GM19239 (cell line): ENCODE measurements at regions not wholly inside any gene's neighbourhood (a gene's known extent, or its start where the extent isn't known, plus 50 kb on each side); places are given as distances from the start of the nearest gene placed in this dataset.

Experiments
- DNase-seq: peaks from one replicate; pipeline ENCODE4 v3.0.0; 2011; ENCODE audit warnings: low spot score; ENCODE audit not compliant: insufficient read length
- FAIRE-seq: peaks from 2 replicates; lab custom pipeline; 2011; peaks lifted over from hg19 to GRCh38; lab: Jason Lieb, UNC

- no peak for DNase-seq
- FAIRE-seq, result no peak
Measured at GRCh38 chr10:128512767-128513166, 386.5 kb upstream of the MKI67 start.

GRCh38 chr10:128514536-128514935 lies 388.3 kb upstream of the MKI67 start:
- DNase-seq, result no peak
- no peak for FAIRE-seq

DNA sequence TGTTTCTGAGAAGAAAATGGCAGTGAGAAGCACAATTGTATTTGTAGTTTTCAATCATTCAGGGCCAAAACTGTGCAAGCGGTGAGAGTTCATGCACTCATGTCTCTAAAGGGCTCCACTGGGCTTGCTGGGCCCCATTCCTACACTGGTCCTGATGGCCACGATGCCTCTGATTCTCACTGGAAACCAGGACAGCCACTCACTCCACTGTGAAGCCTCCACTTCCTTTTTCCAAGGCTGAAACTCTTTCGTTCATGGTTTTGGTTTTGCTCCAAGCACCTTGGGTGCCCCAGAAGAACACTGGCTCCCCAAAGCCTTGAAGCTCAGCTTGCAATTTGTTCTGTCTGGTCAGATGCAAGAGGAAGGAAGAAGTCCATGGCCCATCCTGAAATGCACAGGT lies 390.0 kb upstream of the MKI67 start:
- DNase-seq (no peak), FAIRE-seq (no peak)

GRCh38 chr10:128517167-128517566 lies 390.9 kb upstream of the MKI67 start:
- DNase-seq (no peak), FAIRE-seq (no peak)

- no peak for FAIRE-seq
- DNase-seq, result no peak
Measured at GRCh38 chr10:128518000-128518399, 391.8 kb upstream of the MKI67 start.

GRCh38 chr10:128519581-128519980 lies 393.4 kb upstream of the MKI67 start:
- no peak for FAIRE-seq
- DNase-seq, result no peak

DNA sequence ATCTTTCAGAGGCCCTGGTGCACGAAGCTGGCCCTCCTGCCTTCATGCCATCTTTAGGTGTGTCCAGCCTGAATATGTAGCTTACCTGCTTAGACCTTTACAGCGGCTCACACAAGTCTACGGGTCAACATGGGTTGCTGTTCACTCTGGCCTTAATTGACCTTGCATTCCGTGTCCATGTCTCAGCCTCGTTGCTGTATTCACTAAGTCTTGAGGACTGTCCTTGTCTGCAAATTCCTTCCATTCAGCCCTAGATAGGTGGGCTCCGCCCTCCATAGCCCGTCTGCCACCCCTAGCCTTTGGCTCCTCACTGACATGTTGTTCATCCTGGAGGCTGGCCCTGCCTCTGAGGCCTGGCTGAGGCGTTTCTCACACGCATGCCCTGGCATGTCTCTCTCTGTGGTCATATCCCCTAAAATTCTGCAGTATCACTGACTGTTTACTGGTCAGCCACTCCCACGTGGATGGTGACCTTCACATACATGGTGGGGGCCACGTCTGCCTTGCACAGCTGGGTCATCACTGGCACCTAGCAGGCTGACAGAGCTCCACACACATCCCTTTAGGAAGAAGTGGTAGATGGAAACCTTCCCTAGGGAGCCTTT lies 394.1 kb upstream of the MKI67 start:
- FAIRE-seq, result no peak
- no peak for DNase-seq

GRCh38 chr10:128522551-128523308 lies 396.5 kb upstream of the MKI67 start:
- no peak for FAIRE-seq
- no peak for DNase-seq

- DNase-seq, result no peak
- FAIRE-seq, result no peak
Measured at GRCh38 chr10:128525444-128525843, 399.2 kb upstream of the MKI67 start.

GRCh38 chr10:128525936-128526335 lies 399.7 kb upstream of the MKI67 start:
- no peak for DNase-seq
- no peak for FAIRE-seq

- DNase-seq, result no peak
- no peak for FAIRE-seq
Measured at GRCh38 chr10:128526791-128527375, 400.7 kb upstream of the MKI67 start.

- DNase-seq (no peak), FAIRE-seq (no peak)
Measured at GRCh38 chr10:128527711-128528110, 401.5 kb upstream of the MKI67 start.

DNA sequence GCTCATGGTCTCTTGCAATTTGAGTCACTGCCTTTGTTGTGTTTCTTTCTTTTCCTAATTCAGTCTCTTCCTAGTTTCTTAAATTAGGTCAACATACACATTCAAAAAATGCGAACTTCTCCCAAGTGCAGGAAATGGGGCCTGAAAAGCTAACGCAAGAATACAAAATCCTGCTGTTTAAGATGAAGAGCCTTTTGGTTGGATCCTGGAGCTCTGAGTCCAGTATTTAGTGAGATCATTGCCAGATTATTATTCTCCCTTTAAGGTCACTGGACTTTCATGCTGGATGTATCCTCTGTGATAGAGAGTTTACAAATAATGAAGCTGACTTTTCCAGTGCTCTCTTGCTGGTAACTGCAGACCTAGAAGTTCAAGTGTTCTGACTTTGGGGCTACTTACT lies 401.9 kb upstream of the MKI67 start:
- FAIRE-seq (no peak), DNase-seq (no peak)

GRCh38 chr10:128528781-128529180 lies 402.6 kb upstream of the MKI67 start:
- DNase-seq, result no peak
- FAIRE-seq, result no peak

- FAIRE-seq, result no peak
- no peak for DNase-seq
Measured at GRCh38 chr10:128529225-128529624, 403.0 kb upstream of the MKI67 start.

- FAIRE-seq (peak; percentile 55), DNase-seq (no peak)
Measured at GRCh38 chr10:128530301-128530700, 404.1 kb upstream of the MKI67 start.

DNA sequence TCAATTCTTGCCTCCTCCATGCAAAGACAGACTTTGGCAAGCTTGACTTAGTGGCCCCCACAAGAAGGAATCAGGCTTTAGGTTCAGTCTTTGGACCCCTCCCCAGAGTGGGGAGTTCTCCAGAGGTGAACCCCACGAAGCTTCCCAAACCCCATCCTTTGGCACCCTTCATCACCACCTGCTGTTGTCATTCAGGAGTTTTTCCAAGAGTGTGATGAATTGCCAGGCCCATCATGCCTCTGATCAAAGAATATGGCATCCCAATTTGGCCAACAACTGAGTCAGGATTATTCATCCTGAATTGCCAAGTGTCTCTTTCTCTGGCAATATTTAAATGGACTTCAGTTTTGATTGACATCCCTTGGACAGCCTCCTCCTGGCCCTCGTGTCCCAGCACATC lies 404.7 kb upstream of the MKI67 start:
- no peak for FAIRE-seq
- no peak for DNase-seq

DNA sequence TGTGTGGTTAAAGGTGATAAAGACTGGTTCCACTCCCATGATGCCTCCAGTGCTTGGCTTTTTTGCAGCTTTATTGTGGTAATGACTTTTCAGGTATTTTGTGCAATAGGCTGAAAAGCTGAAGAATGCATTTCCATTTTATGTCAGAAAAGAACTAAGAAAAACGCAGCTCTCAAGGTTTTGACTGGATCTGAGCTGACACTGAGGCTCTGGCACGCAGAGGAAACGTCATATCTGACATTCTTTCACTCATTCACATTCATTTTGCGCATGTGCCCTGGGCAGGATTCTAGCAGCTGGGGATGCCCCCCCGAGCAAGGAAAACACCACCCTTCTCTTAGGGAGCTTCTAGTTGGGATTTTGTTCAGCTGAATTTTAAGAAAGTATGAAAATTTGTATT lies 408.5 kb upstream of the MKI67 start:
- DNase-seq, result no peak
- no peak for FAIRE-seq

DNA sequence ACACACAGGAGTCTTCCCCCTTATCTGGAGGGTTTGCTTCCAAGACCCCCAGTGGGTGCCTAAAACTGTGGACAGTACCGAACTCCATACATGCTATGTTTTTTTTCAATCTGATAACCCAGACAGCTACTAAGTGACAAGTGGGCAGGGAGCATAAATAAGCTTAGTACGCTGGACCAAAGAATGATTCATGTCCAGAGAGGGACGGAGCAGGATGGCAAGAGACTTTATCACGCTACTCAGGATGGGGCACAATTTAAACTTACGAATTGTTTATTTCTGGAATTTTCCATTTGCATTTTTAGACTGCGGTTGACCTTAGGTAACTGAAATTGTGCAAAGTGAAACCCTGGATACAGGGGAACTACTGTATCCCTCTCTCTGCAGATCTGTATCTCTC lies 410.0 kb upstream of the MKI67 start:
- FAIRE-seq, result no peak
- no peak for DNase-seq

DNA sequence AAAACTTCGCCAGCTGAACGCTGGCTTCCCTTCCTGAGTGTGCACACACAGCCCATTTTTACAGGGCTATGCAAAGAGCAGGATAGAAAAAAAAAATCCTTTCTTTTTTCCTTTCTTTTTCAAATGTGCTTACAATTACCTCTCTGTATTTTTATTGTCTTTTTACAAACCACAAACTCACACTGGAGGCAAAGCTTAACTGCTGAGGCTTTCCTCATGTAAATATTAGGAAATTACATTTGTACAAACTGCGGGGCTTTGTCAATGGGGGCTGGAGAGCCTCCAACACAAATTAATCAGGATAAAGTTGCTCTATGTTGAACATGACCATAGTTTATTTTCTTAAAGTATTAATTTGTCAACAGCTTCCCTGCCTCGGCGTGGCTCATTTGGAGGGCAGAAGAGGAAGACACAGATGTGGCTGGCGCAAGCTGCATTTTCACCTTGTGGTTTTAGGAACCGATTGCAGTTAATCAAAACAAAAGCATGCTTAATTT lies 411.7 kb upstream of the MKI67 start:
- FAIRE-seq (no peak), DNase-seq (no peak)

GRCh38 chr10:128538671-128539070 lies 412.4 kb upstream of the MKI67 start:
- FAIRE-seq (no peak), DNase-seq (no peak)
